HepG2 (cell line): ENCODE measurements at regions not wholly inside any gene's neighbourhood (a gene's known extent, or its start where the extent isn't known, plus 50 kb on each side); places are given as distances from the start of the nearest gene placed in this dataset.

Experiments
- ATAC-seq: fragments of 200-7000 bp; cut with Tn5 transposase; 3 replicates; pipeline ENCODE4 v1.9.1; 2020; ENCODE audit warnings: mild to moderate bottlenecking, moderate library complexity
- BruUV-seq: library from RNA; stranded (reverse); fragments of 400-500 nt; replicated peaks from 2 replicates; lab custom pipeline; 2021; lab: Mats Ljungman, UMichigan
- CTCF ChIA-PET: fragments of 300-600 bp; formaldehyde crosslinking; extraction: SDS; loops from one replicate; lab custom pipeline; 2021; ENCODE audit warnings: low total read pairs, inconsistent platforms, low intra/inter-chr PET ratio; lab: Yijun Ruan, JAX
- POLR2A ChIA-PET: fragments of 350-600 bp; sonication (Branson Sonifier 250); formaldehyde crosslinking; loops from one replicate; lab custom pipeline; 2020; ENCODE audit warnings: antibody characterized with exemption, inconsistent platforms; lab: Yijun Ruan, JAX
- DNase-seq: peaks from one replicate; pipeline ENCODE4 v3.0.0-alpha.2; 2015; ENCODE audit warnings: low spot score
- FAIRE-seq: peaks from 3 replicates; lab custom pipeline; 2011; peaks lifted over from hg19 to GRCh38; lab: Jason Lieb, UNC
- H2AFZ ChIP-seq: one replicate; pipeline ENCODE4 v1.6.1; 2011; ENCODE audit warnings: low read length, inconsistent platforms
- H3K27ac ChIP-seq: fragments of 300-600 bp; 3 replicates; pipeline ENCODE4 v1.8.0; 2011; ENCODE audit warnings: mixed run types, mild to moderate bottlenecking, mixed read lengths, low read length, inconsistent platforms; ENCODE audit not compliant: insufficient read depth; ENCODE audit errors: extremely low read length
- H3K27me3 ChIP-seq, 2 experiments: fragments of 200-600 bp in 1 of 2; 2 replicates in 1 of 2; 3 replicates in 1 of 2; pipeline versions ENCODE4 v1.6.0 to v1.8.0; 2011; ENCODE audit warnings: low read length in 2 of 2, mild to moderate bottlenecking in 2 of 2, moderate library complexity in 2 of 2, inconsistent platforms in 1 of 2; ENCODE audit not compliant: insufficient read depth in 2 of 2, control insufficient read depth in 1 of 2
- H3K36me3 ChIP-seq, 2 experiments: fragments of 200-600 bp in 1 of 2; replicated peaks in 1 of 2; 2 replicates in 1 of 2; 3 replicates in 1 of 2; pipeline versions ENCODE4 v1.5.1 to v1.8.0; 2011; ENCODE audit warnings: low read length in 2 of 2, inconsistent platforms in 1 of 2; ENCODE audit not compliant: insufficient read depth in 2 of 2, control insufficient read depth in 1 of 2
- H3K4me1 ChIP-seq: 2 replicates; pipeline ENCODE4 v1.5.1; 2012; ENCODE audit warnings: low read length, inconsistent platforms; ENCODE audit not compliant: insufficient read depth
- H3K4me2 ChIP-seq: 2 replicates; pipeline ENCODE4 v1.6.0; 2011; ENCODE audit warnings: low read depth, low read length, inconsistent platforms
- H3K4me3 ChIP-seq, 3 experiments: fragments of 200-600 bp in 1 of 3; sonication (generic), shearing (Covaris generic) in 1 of 3; replicated peaks in 1 of 3; 2 replicates each; pipeline ENCODE4 v1.5.1; 2011 to 2016; ENCODE audit warnings: low read length in 3 of 3, inconsistent platforms in 2 of 3, low read depth in 2 of 3, mild to moderate bottlenecking in 2 of 3, control low read depth in 1 of 3, mixed read lengths in 1 of 3; ENCODE audit not compliant: insufficient read depth in 1 of 3
- H3K79me2 ChIP-seq: one replicate; pipeline ENCODE4 v1.6.1; 2011; ENCODE audit warnings: low read length, inconsistent platforms; ENCODE audit not compliant: insufficient read depth
- H3K9ac ChIP-seq: 2 replicates; pipeline ENCODE4 v1.6.0; 2011; ENCODE audit warnings: mild to moderate bottlenecking, low read depth, low read length, inconsistent platforms; ENCODE audit not compliant: insufficient read depth
- H3K9me3 ChIP-seq: 2 replicates; pipeline ENCODE4 v1.5.1; 2012; ENCODE audit warnings: mild to moderate bottlenecking, low read length
- H4K20me1 ChIP-seq: 2 replicates; pipeline ENCODE4 v1.6.0; 2011; ENCODE audit warnings: inconsistent platforms, mild to moderate bottlenecking, low read length, moderate library complexity; ENCODE audit not compliant: insufficient read depth
- ARID3A ChIP-seq: IDR thresholded peaks from 2 replicates; pipeline ENCODE4 v1.6.1; 2012; ENCODE audit warnings: low read depth, low read length, improper control_type of control experiment
- DRAP1 ChIP-seq: IDR thresholded peaks from 2 replicates; pipeline ENCODE4 v1.6.1; 2016; ENCODE audit warnings: missing genetic modification reagents, missing compliant biosample characterization
- FOXK2 ChIP-seq: fragments of 450-650 bp; IDR thresholded peaks from 2 replicates; pipeline ENCODE4 v1.6.1; 2016
- KLF11 ChIP-seq: IDR thresholded peaks from 2 replicates; pipeline ENCODE4 v1.6.1; 2016; ENCODE audit warnings: missing compliant biosample characterization
- MED1 ChIP-seq: sonication (generic); formaldehyde crosslinking; IDR thresholded peaks from 2 replicates; pipeline ENCODE4 v1.4.0; 2020; ENCODE audit warnings: missing genetic modification reagents
- NKX3-1 ChIP-seq: sonication (generic); formaldehyde crosslinking; IDR thresholded peaks from 2 replicates; pipeline ENCODE4 v1.5.0; 2020; ENCODE audit warnings: missing genetic modification reagents
- TAF15 ChIP-seq: fragments of 200-400 bp; formaldehyde crosslinking; IDR thresholded peaks from one replicate; pipeline ENCODE4 v1.6.1; 2018; ENCODE audit warnings: mild to moderate bottlenecking, low read depth, low read length; ENCODE audit not compliant: poor library complexity, severe bottlenecking
- TARDBP ChIP-seq: sonication (generic); formaldehyde crosslinking; IDR thresholded peaks from 2 replicates; pipeline ENCODE4 v1.8.0; 2022; ENCODE audit warnings: mild to moderate bottlenecking, missing genetic modification reagents
- TSC22D2 ChIP-seq: sonication (generic); formaldehyde crosslinking; IDR thresholded peaks from 2 replicates; pipeline ENCODE4 v1.5.1; 2020; ENCODE audit warnings: missing genetic modification reagents, mild to moderate bottlenecking, borderline replicate concordance
- ZNF282 ChIP-seq: fragments of 450-650 bp; IDR thresholded peaks from 2 replicates; pipeline ENCODE4 v1.6.1; 2018; ENCODE audit not compliant: partially characterized antibody
- ZNF33B ChIP-seq: sonication (generic); formaldehyde crosslinking; IDR thresholded peaks from 2 replicates; pipeline ENCODE4 v1.5.1; 2020; ENCODE audit warnings: mild to moderate bottlenecking, missing genetic modification reagents
- ZNF766 ChIP-seq: sonication (generic); formaldehyde crosslinking; IDR thresholded peaks from 2 replicates; pipeline ENCODE4 v1.5.0; 2020; ENCODE audit warnings: missing genetic modification reagents, borderline replicate concordance
- ZNF839 ChIP-seq: sonication (generic); formaldehyde crosslinking; IDR thresholded peaks from 2 replicates; pipeline ENCODE4 v1.4.0; 2020; ENCODE audit warnings: missing genetic modification reagents, mild to moderate bottlenecking, borderline replicate concordance
- WGBS: methylation state at CpG from one replicate; pipeline ENCODE4 v1.1.6; 2017; ENCODE audit warnings: low lambda C conversion rate; 5-methylcytosine and 5-hydroxymethylcytosine counted together
- in situ Hi-C: cut with HindIII; loops from 2 replicates; pipeline ENCODE4 v1.10.0; 2017; ENCODE audit warnings: low pct_unique_long_range_greater_than_20kb; ENCODE audit not compliant: extremely low pct_ligation_motif_present
- intact Hi-C: fragments of 100-400 bp; cut with micrococcal nuclease; formaldehyde crosslinking; loops from one replicate; pipeline ENCODE4 v1.10.0; 2022; ENCODE audit not compliant: unreplicated experiment

GRCh38 chr2:134143568-134143967 lies 110.3 kb upstream of the MGAT5 start:
- CTCF ChIA-PET, result no interaction called here
- POLR2A ChIA-PET, result no interaction called here
- peaks cover 20% of the 10 kb centered on the region for H4K20me1 ChIP-seq
- DNase-seq (no peak), FAIRE-seq (no peak), ATAC-seq (no peak)
- no peak overlapping the region for H3K27ac ChIP-seq
- in situ Hi-C loops, result no loop called here
- WGBS, result 93% methylated on average over 3 of the region's 3 CpGs
- H3K4me1 ChIP-seq, result no peaks in the 10 kb centered on the region; the same call in 1 of the 2 replicates
- no peak overlapping the region for H3K4me3 ChIP-seq
- no peak overlapping the region for H2AFZ ChIP-seq
- peaks cover 59% of the 10 kb centered on the region for H3K79me2 ChIP-seq
- H3K9me3 ChIP-seq, result no peaks in the 10 kb centered on the region
- intact Hi-C loops, result no loop called here
- BruUV-seq, result no TSS peak
- H3K36me3 ChIP-seq, result peaks cover 0 to 3% of the 10 kb centered on the region in 2 experiments; a peak in 2 of 5 replicates
- no peak overlapping the region for H3K9ac ChIP-seq
- no peak overlapping the region for H3K4me2 ChIP-seq
- TF ChIP-seq TAF15 (no peak), ARID3A (no peak), ZNF766 (CRISPR knock-in tag) (no peak), MED1 (CRISPR knock-in tag) (no peak), FOXK2 (no peak), TSC22D2 (CRISPR knock-in tag) (no peak), ZNF282 (no peak), TARDBP (no peak), NKX3-1 (CRISPR knock-in tag) (no peak), ZNF33B (CRISPR knock-in tag) (no peak), DRAP1 (CRISPR knock-in tag) (no peak), ZNF839 (CRISPR knock-in tag) (no peak), KLF11 (CRISPR knock-in tag) (no peak)
- H3K27me3 ChIP-seq, result no peaks in the 10 kb centered on the region
